GM23338 (cell line): ENCODE measurements at regions not wholly inside any gene's neighbourhood (a gene's known extent, or its start where the extent isn't known, plus 50 kb on each side); places are given as distances from the start of the nearest gene placed in this dataset.

Experiments
- ATAC-seq: fragments of 200-7000 bp; cut with Tn5 transposase; 3 replicates; pipeline ENCODE4 v1.9.1; 2020
- DNase-seq: peaks from one replicate; pipeline ENCODE4 v3.0.0-alpha.2; 2015; ENCODE audit warnings: low spot score
- H2AFZ ChIP-seq: fragments of 200-600 bp; sonication (generic); 2 replicates; pipeline ENCODE4 v1.8.0; 2016; ENCODE audit warnings: antibody characterized with exemption, mild to moderate bottlenecking, moderate library complexity
- H3F3A ChIP-seq: fragments of 200-600 bp; sonication (generic); replicated peaks from 2 replicates; pipeline ENCODE4 v1.8.0; 2017; ENCODE audit warnings: antibody characterized with exemption, mixed run types, low read depth
- H3K27ac ChIP-seq: fragments of 200-600 bp; sonication (generic); 2 replicates; pipeline ENCODE4 v1.6.1; 2016; ENCODE audit warnings: low read depth
- H3K27me3 ChIP-seq: fragments of 200-600 bp; sonication (generic); 2 replicates; pipeline ENCODE4 v1.8.0; 2016; ENCODE audit warnings: mild to moderate bottlenecking, mixed run types, moderate library complexity; ENCODE audit not compliant: insufficient read depth
- H3K36me3 ChIP-seq: fragments of 200-600 bp; sonication (generic); 2 replicates; pipeline ENCODE4 v1.8.0; 2016; ENCODE audit warnings: mild to moderate bottlenecking; ENCODE audit not compliant: insufficient read depth
- H3K4me1 ChIP-seq: fragments of 200-600 bp; sonication (generic); 2 replicates; pipeline ENCODE4 v1.8.0; 2016; ENCODE audit warnings: mild to moderate bottlenecking, moderate library complexity; ENCODE audit not compliant: insufficient read depth
- H3K4me2 ChIP-seq: fragments of 200-600 bp; sonication (generic); 2 replicates; pipeline ENCODE4 v1.7.1; 2017; ENCODE audit warnings: mixed run types
- H3K4me3 ChIP-seq: fragments of 200-600 bp; sonication (generic); 2 replicates; pipeline ENCODE4 v1.6.1; 2016; ENCODE audit warnings: mixed run types
- H3K79me2 ChIP-seq: fragments of 200-600 bp; sonication (generic); replicated peaks from 2 replicates; pipeline ENCODE4 v1.8.0; 2017; ENCODE audit warnings: mild to moderate bottlenecking; ENCODE audit not compliant: insufficient read depth
- H3K9me2 ChIP-seq: fragments of 200-600 bp; sonication (generic); 2 replicates; pipeline ENCODE4 v1.8.0; 2017; ENCODE audit not compliant: insufficient read depth
- H4K20me1 ChIP-seq: fragments of 200-600 bp; sonication (generic); replicated peaks from 2 replicates; pipeline ENCODE4 v1.8.0; 2017; ENCODE audit warnings: mild to moderate bottlenecking; ENCODE audit not compliant: insufficient read depth
- H3K27ac Mint-ChIP-seq: 2 replicates; pipeline ENCODE4 v1.8.0; 2020; ENCODE audit warnings: inconsistent platforms, mild to moderate bottlenecking, moderate library complexity, mixed read lengths
- H3K27me3 Mint-ChIP-seq: 3 replicates; pipeline ENCODE4 v1.8.0; 2022; ENCODE audit warnings: low read depth, mild to moderate bottlenecking, moderate library complexity, mixed read lengths, inconsistent platforms; ENCODE audit not compliant: insufficient read depth, poor library complexity
- H3K36me3 Mint-ChIP-seq: 3 replicates; pipeline ENCODE4 v1.8.0; 2021; ENCODE audit warnings: low read depth, mild to moderate bottlenecking, inconsistent platforms, moderate library complexity, mixed read lengths
- H3K4me1 Mint-ChIP-seq: 3 replicates; pipeline ENCODE4 v1.8.0; 2020; ENCODE audit warnings: mild to moderate bottlenecking, inconsistent platforms, mixed read lengths
- H3K4me3 Mint-ChIP-seq: 3 replicates; pipeline ENCODE4 v1.8.0; 2021; ENCODE audit warnings: moderate library complexity, mild to moderate bottlenecking, inconsistent platforms, mixed read lengths
- H3K9me3 Mint-ChIP-seq: 3 replicates; pipeline ENCODE4 v1.8.0; 2020; ENCODE audit warnings: moderate library complexity, mild to moderate bottlenecking, inconsistent platforms, mixed read lengths
- CREB1 ChIP-seq: fragments of 250-450 bp; sonication (Bioruptor Pico); IDR thresholded peaks from 2 replicates; pipeline ENCODE4 v1.5.0; 2020; ENCODE audit warnings: low read depth, mild to moderate bottlenecking, moderate library complexity
- CTCF ChIP-seq, 2 experiments: fragments of 200-600 bp in 1 of 2; sonication (generic) in 1 of 2; conservative IDR thresholded peaks; 2 replicates each; pipeline versions ENCODE4 v1.5.1 to v1.6.1; 2016 to 2017; ENCODE audit warnings: antibody characterized with exemption in 2 of 2, low read depth in 2 of 2, mild to moderate bottlenecking in 2 of 2, moderate library complexity in 1 of 2
- EZH2 ChIP-seq: fragments of 200-600 bp; sonication (generic); IDR thresholded peaks from one replicate; pipeline ENCODE4 v1.8.0; 2017; ENCODE audit warnings: antibody characterized with exemption, mild to moderate bottlenecking, low read depth; ENCODE audit not compliant: unreplicated experiment
- EZH2phosphoT487 ChIP-seq: fragments of 200-600 bp; sonication (generic); IDR thresholded peaks from one replicate; pipeline ENCODE4 v1.8.1; 2018; ENCODE audit warnings: antibody characterized with exemption; ENCODE audit not compliant: unreplicated experiment
- NANOG ChIP-seq: IDR thresholded peaks from 2 replicates; pipeline ENCODE4 v1.6.1; 2016; ENCODE audit warnings: antibody characterized with exemption, borderline replicate concordance
- ZNF331 ChIP-seq: fragments of 250-450 bp; sonication (Bioruptor Pico); IDR thresholded peaks from 2 replicates; pipeline ENCODE4 v1.5.0; 2020; ENCODE audit warnings: low read depth, mild to moderate bottlenecking, moderate library complexity
- ZNF462 ChIP-seq: fragments of 250-450 bp; sonication (Bioruptor Pico); IDR thresholded peaks from 2 replicates; pipeline ENCODE4 v1.5.0; 2020; ENCODE audit warnings: mild to moderate bottlenecking, moderate library complexity

DNA sequence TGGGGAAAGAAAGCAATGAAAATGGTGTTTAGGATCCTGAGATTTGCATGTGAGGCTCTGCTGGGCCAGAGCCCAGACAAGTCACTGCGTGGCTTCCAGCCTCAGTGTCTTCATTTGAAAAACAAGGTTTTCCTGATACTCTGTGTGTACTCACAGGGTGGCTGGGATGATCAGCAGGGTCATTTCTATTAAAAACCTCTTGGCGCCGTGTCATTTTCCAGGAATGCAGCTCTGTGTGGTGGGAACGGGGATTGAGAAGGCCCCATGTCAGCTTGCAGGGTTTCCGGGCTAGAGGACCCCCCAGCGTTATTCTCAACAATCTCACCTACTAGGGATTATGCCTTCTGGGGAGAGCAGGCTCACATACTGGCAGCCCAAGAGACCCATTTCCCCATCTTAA, 73.5 kb downstream of the FOXL1 start (continued):
- TF ChIP-seq ZNF462 (CRISPR knock-in tag) = no peak

- Mint-ChIP-seq H3K4me3 (no peak overlapping the region), H3K36me3 (no peaks in the 10 kb centered on the region), H3K9me3 (no peaks in the 10 kb centered on the region; the same call in 2 of the 3 replicates), H3K27me3 (no peaks in the 10 kb centered on the region), H3K27ac (no peak overlapping the region), H3K4me1 (no peaks in the 10 kb centered on the region)
- Histone ChIP-seq H3K36me3 (no peaks in the 10 kb centered on the region), H3K4me3 (no peak overlapping the region), H2AFZ (no peak overlapping the region), H3F3A (no peaks in the 10 kb centered on the region), H3K79me2 (no peaks in the 10 kb centered on the region), H3K4me1 (no peaks in the 10 kb centered on the region), H3K9me2 (no peaks in the 10 kb centered on the region), H3K4me2 (no peak overlapping the region), H3K27me3 (no peaks in the 10 kb centered on the region), H4K20me1 (no peaks in the 10 kb centered on the region), H3K27ac (no peak overlapping the region)
- ATAC-seq = no peak
- no peak for DNase-seq
- TF ChIP-seq ZNF331 (CRISPR knock-in tag) (no peak), EZH2phosphoT487 (no peak), CREB1 (no peak), NANOG (no peak), ZNF462 (CRISPR knock-in tag) (no peak), EZH2 (no peak), CTCF (conservative IDR thresholded peaks at IDR 0.05; ENCODE audit: low read depth in 2 of 2) (no peak)
These were observed 75.1 kb downstream of the FOXL1 start for GRCh38 chr16:86653285-86654006.
